Lower lobe of right lung (tissue), 2 donors: ENCODE measurements at regions not wholly inside any gene's neighbourhood (a gene's known extent, or its start where the extent isn't known, plus 50 kb on each side); places are given as distances from the start of the nearest gene placed in this dataset.

ENCODE experiments used
- ATAC-seq, 2 donors: fragments of 200-7000 bp; cut with Tn5 transposase; one replicate each; pipeline ENCODE4 v1.9.1; 2020 to 2022; ENCODE audit warnings: mild to moderate bottlenecking in 2 of 2, moderate library complexity in 2 of 2
- DNase-seq: peaks from one replicate; pipeline ENCODE4 v3.0.0-alpha.2; 2020
- H3K27ac ChIP-seq: fragments of 200-600 bp; one replicate; pipeline ENCODE4 v1.8.0; 2022
- H3K27me3 ChIP-seq: fragments of 200-600 bp; one replicate; pipeline ENCODE4 v1.8.0; 2022; ENCODE audit warnings: low read depth
- H3K36me3 ChIP-seq: fragments of 200-600 bp; one replicate; pipeline ENCODE4 v1.8.0; 2022; ENCODE audit warnings: mild to moderate bottlenecking
- H3K4me1 ChIP-seq: fragments of 200-600 bp; one replicate; pipeline ENCODE4 v1.8.0; 2022
- H3K4me3 ChIP-seq: fragments of 200-600 bp; one replicate; pipeline ENCODE4 v1.8.0; 2022; ENCODE audit warnings: mild to moderate bottlenecking
- H3K9me3 ChIP-seq: fragments of 200-600 bp; one replicate; pipeline ENCODE4 v1.8.0; 2022
- intact Hi-C: fragments of 100-400 bp; cut with DNase I; formaldehyde crosslinking; loops from one replicate; pipeline ENCODE4 v1.11.0; 2022
- TF ChIP-seq, protein P1 (sequence below): fragments of 200-600 bp; IDR thresholded peaks from one replicate; pipeline ENCODE4 v1.8.0; 2022; ENCODE audit warnings: antibody characterized with exemption, mild to moderate bottlenecking
- donor health status: DM: no; HTN: yes; CAD: no; lungs with severe emphysema.

DNA sequence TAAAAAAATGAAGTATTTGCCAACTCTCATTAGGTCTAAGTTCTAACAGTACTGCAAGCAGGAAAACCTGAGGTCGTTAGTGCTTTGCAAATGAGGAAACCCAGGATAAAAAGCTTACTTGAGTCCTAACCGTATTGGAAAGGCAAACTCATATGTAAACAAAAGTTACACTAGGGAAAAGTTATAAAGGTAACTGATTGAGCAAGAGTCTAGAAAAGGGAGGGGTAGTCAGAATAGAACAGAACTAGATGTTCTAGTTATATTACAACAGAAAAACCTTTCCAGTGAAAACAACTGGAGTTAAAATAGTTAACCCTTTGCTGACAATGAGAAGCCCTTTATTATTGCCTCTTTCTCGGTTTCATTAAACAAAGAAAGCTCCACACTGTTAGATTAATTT lies 66.4 kb upstream of the MAOA start:
- H3K4me1 ChIP-seq: peaks cover 7% of the 10 kb centered on the region
- H3K9me3 ChIP-seq: no peaks in the 10 kb centered on the region
- H3K4me3 ChIP-seq: no peak overlapping the region
- no peaks in the 10 kb centered on the region for H3K27me3 ChIP-seq
- TF ChIP-seq, protein P1, sequence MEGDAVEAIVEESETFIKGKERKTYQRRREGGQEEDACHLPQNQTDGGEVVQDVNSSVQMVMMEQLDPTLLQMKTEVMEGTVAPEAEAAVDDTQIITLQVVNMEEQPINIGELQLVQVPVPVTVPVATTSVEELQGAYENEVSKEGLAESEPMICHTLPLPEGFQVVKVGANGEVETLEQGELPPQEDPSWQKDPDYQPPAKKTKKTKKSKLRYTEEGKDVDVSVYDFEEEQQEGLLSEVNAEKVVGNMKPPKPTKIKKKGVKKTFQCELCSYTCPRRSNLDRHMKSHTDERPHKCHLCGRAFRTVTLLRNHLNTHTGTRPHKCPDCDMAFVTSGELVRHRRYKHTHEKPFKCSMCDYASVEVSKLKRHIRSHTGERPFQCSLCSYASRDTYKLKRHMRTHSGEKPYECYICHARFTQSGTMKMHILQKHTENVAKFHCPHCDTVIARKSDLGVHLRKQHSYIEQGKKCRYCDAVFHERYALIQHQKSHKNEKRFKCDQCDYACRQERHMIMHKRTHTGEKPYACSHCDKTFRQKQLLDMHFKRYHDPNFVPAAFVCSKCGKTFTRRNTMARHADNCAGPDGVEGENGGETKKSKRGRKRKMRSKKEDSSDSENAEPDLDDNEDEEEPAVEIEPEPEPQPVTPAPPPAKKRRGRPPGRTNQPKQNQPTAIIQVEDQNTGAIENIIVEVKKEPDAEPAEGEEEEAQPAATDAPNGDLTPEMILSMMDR: no peak
- peak; percentile 69 to 87 for ATAC-seq
- intact Hi-C loops: no loop called here
- peak overlapping the region; percentile 58 for H3K27ac ChIP-seq
- no peak for DNase-seq
- no peaks in the 10 kb centered on the region for H3K36me3 ChIP-seq

DNA sequence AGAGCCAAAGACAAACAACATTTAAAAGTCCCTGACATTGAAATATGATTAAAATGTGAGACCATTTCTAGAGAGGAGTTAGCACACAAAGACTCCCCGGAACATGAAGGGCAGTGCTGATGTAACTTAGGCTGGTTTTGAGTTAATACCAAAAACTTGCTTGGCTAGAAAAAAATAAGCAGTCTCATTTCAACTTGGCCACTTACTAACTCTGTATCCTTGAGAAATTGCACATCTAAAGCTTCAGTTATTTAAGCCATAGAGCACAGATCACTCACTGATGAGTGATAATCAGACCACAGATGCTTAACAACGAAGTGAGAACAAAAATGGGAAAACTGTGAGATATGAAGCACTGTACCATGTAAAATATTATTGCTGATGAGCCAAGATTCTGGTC lies 65.9 kb upstream of the MAOA start:
- DNase-seq (no peak), ATAC-seq (peak; percentile 21 to 49)
- peaks cover 7% of the 10 kb centered on the region for H3K4me1 ChIP-seq
- intact Hi-C loops: no loop called here
- H3K27me3 ChIP-seq: no peaks in the 10 kb centered on the region
- H3K27ac ChIP-seq: peak overlapping the region; percentile 58
- no peaks in the 10 kb centered on the region for H3K36me3 ChIP-seq
- H3K4me3 ChIP-seq: no peak overlapping the region
- no peaks in the 10 kb centered on the region for H3K9me3 ChIP-seq
- TF ChIP-seq, protein P1: no peak

DNA sequence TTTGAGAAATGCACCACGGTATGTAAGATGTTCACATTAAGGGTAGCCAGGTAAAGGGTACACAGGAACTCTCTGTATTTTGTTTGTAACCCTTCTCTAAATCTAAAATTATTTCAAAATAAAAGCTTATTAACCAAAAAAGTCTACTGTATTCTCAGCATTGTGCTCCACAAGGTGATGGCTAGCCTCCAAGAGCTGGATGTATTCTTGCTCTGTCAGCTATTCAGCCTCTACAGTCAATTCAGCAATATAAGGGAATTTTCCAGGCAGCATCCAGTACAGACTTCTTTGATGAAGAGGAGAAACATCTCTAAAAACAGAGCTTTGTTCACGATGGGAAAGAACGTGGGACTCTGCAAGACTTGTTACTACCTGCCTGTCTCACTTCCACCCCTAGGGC lies 63.5 kb upstream of the MAOA start:
- peaks cover 7% of the 10 kb centered on the region for H3K4me1 ChIP-seq
- DNase-seq (no peak), ATAC-seq (no peak)
- H3K36me3 ChIP-seq: no peaks in the 10 kb centered on the region
- intact Hi-C loops: no loop called here
- no peak overlapping the region for H3K27ac ChIP-seq
- H3K9me3 ChIP-seq: no peaks in the 10 kb centered on the region
- TF ChIP-seq, protein P1: no peak
- H3K4me3 ChIP-seq: no peak overlapping the region
- no peaks in the 10 kb centered on the region for H3K27me3 ChIP-seq

DNA sequence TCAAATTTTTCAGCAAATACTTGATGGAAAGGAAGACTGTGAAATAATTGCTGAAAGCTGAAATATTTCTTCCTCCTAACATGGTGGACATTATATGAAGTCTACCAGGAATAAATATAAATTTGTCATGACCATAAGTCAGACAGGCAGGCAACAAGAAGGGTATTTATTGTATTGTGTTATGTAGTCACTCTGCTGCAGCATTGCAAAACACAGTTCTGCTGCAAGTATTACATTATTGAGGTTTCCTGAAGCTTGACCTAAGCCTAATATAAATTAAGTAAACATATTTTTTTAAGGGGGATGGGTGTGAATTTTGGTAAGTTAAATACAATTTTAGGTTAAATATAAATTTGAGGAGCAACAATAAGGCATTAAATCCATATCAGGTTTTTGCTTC lies 60.2 kb upstream of the MAOA start:
- ATAC-seq: no peak
- intact Hi-C loops: no loop called here
- Histone ChIP-seq H3K4me3 (no peak overlapping the region), H3K36me3 (no peaks in the 10 kb centered on the region), H3K4me1 (no peaks in the 10 kb centered on the region), H3K9me3 (no peaks in the 10 kb centered on the region), H3K27ac (no peak overlapping the region), H3K27me3 (no peaks in the 10 kb centered on the region)
- TF ChIP-seq, protein P1: no peak
- no peak for DNase-seq

DNA sequence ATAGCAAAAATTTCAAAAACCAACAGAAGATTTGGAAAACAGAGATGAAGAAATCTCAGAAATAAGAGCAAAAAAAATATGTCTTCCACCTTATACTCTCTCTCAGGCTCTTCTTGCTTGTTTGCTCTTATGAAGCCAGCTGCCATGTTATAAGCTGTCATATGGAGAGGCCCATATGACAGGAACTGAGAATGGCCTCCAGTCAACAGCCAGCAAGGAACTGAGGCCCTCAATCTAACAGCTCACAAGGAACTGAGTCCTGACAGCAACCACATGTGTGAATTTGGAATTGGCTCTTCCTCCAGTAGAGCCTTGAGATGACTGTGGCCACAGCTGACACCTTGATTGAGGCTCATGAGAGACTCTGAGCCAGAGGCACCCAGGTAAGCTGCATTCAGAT lies 51.3 kb upstream of the MAOA start:
- Histone ChIP-seq H3K4me1 (no peaks in the 10 kb centered on the region), H3K27me3 (no peaks in the 10 kb centered on the region), H3K27ac (no peak overlapping the region), H3K4me3 (no peak overlapping the region), H3K36me3 (no peaks in the 10 kb centered on the region), H3K9me3 (no peaks in the 10 kb centered on the region)
- intact Hi-C loops: no loop called here
- TF ChIP-seq, protein P1: no peak
- DNase-seq (no peak), ATAC-seq (no peak)

DNA sequence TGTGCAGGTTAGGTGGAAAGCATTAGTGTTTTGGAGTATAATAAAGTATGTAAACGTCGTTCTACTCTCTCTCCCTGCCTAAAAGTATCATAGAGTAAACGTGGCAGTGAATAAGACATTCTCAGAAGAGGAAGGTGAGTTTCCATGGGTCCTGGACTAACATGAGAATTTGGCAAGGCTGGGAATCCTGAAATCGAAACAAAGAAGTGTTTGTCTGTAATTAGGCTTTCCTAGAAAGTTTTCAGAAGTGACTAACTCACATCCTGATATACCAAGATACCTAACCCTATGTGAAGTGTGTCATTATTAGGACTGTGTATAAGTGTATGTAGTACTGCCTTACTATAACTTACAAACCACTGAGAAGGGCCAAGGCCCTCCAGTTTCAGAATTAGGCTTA lies 50.7 kb upstream of the MAOA start:
- no peaks in the 10 kb centered on the region for H3K36me3 ChIP-seq
- TF ChIP-seq, protein P1: no peak
- no peaks in the 10 kb centered on the region for H3K27me3 ChIP-seq
- DNase-seq (no peak), ATAC-seq (no peak)
- intact Hi-C loops: no loop called here
- no peak overlapping the region for H3K4me3 ChIP-seq
- H3K27ac ChIP-seq: no peak overlapping the region
- no peaks in the 10 kb centered on the region for H3K4me1 ChIP-seq
- H3K9me3 ChIP-seq: no peaks in the 10 kb centered on the region
